ENCODE measurements at regions not wholly inside any gene's neighbourhood (a gene's known extent, or its start where the extent isn't known, plus 50 kb on each side); places are given as distances from the start of the nearest gene placed in this dataset.

GRCh38 chr2:161552015-161552414 is 72.2 kb upstream of the SLC4A10 start:
- Mint-ChIP-seq H3K27ac (no peak overlapping the region), H3K4me1 (ENCODE audit: low read depth) (no peaks in the 10 kb centered on the region), H3K27me3 (peaks cover 6% of the 10 kb centered on the region), H3K4me3 (no peak overlapping the region), H3K36me3 (ENCODE audit: low read depth) (no peaks in the 10 kb centered on the region), H3K9me3 (no peaks in the 10 kb centered on the region)

- no peak overlapping the region for H3K4me3 Mint-ChIP-seq
- H3K4me1 Mint-ChIP-seq (ENCODE audit: low read depth) = no peaks in the 10 kb centered on the region
- no peaks in the 10 kb centered on the region for H3K36me3 Mint-ChIP-seq (ENCODE audit: low read depth)
- H3K27me3 Mint-ChIP-seq = peaks cover 16% of the 10 kb centered on the region
- H3K9me3 Mint-ChIP-seq = no peaks in the 10 kb centered on the region
- no peak overlapping the region for H3K27ac Mint-ChIP-seq
These were observed 68.4 kb upstream of the SLC4A10 start for GRCh38 chr2:161555826-161556225.

GRCh38 chr2:161556440-161556839 is 67.8 kb upstream of the SLC4A10 start:
- Mint-ChIP-seq H3K36me3 (ENCODE audit: low read depth) (no peaks in the 10 kb centered on the region), H3K4me1 (ENCODE audit: low read depth) (no peaks in the 10 kb centered on the region), H3K27me3 (peaks cover 18% of the 10 kb centered on the region), H3K9me3 (no peaks in the 10 kb centered on the region), H3K4me3 (no peak overlapping the region), H3K27ac (no peak overlapping the region)

GRCh38 chr2:161557538-161557937 is 66.7 kb upstream of the SLC4A10 start:
- Mint-ChIP-seq H3K36me3 (ENCODE audit: low read depth) (no peaks in the 10 kb centered on the region), H3K27ac (no peak overlapping the region), H3K4me3 (no peak overlapping the region), H3K9me3 (peaks cover 5% of the 10 kb centered on the region), H3K27me3 (peaks cover 18% of the 10 kb centered on the region), H3K4me1 (ENCODE audit: low read depth) (no peaks in the 10 kb centered on the region)

- Mint-ChIP-seq H3K36me3 (ENCODE audit: low read depth) (peaks cover 4% of the 10 kb centered on the region), H3K27ac (no peak overlapping the region), H3K27me3 (peaks cover 25% of the 10 kb centered on the region), H3K4me3 (no peak overlapping the region), H3K9me3 (peaks cover 25% of the 10 kb centered on the region), H3K4me1 (ENCODE audit: low read depth) (peaks cover 9% of the 10 kb centered on the region)
These were observed 59.3 kb upstream of the SLC4A10 start for GRCh38 chr2:161564906-161565305.

GRCh38 chr2:161569401-161569800 is 54.8 kb upstream of the SLC4A10 start:
- Mint-ChIP-seq H3K4me3 (peak overlapping the region; percentile 11), H3K36me3 (ENCODE audit: low read depth) (peaks cover 4% of the 10 kb centered on the region), H3K4me1 (ENCODE audit: low read depth) (peaks cover 10% of the 10 kb centered on the region), H3K9me3 (peaks cover 11% of the 10 kb centered on the region), H3K27me3 (peaks cover 11% of the 10 kb centered on the region), H3K27ac (peak overlapping the region; percentile 52)

GRCh38 chr2:161570424-161571050 is 53.7 kb upstream of the SLC4A10 start:
- peak overlapping the region; percentile 13 for H3K27ac Mint-ChIP-seq
- peaks cover 11% of the 10 kb centered on the region for H3K27me3 Mint-ChIP-seq
- H3K4me3 Mint-ChIP-seq = no peak overlapping the region
- H3K4me1 Mint-ChIP-seq (ENCODE audit: low read depth) = peaks cover 10% of the 10 kb centered on the region
- H3K36me3 Mint-ChIP-seq (ENCODE audit: low read depth) = peaks cover 1% of the 10 kb centered on the region
- H3K9me3 Mint-ChIP-seq = peaks cover 6% of the 10 kb centered on the region

GRCh38 chr2:161571051-161571429 is 53.2 kb upstream of the SLC4A10 start:
- Mint-ChIP-seq H3K4me3 (no peak overlapping the region), H3K27ac (peak overlapping the region; percentile 13), H3K27me3 (peaks cover 11% of the 10 kb centered on the region), H3K4me1 (ENCODE audit: low read depth) (peaks cover 10% of the 10 kb centered on the region), H3K36me3 (ENCODE audit: low read depth) (no peaks in the 10 kb centered on the region), H3K9me3 (peaks cover 5% of the 10 kb centered on the region)
